ENCODE measurements at regions not wholly inside any gene's neighbourhood (a gene's known extent, or its start where the extent isn't known, plus 50 kb on each side); places are given as distances from the start of the nearest gene placed in this dataset.
"Not testable (repeated sequence)": the region's sequence is repeated elsewhere in the genome, so short reads cannot be mapped to it uniquely, and the experiment has no call there.

- ATAC-seq (no peak), DNase-seq (no peak)
- intact Hi-C loops (cut with micrococcal nuclease), result no loop called here
Observed at GRCh38 chr12:91506452-91506851, 323.8 kb upstream of the DCN start.

- DNase-seq (no peak), ATAC-seq (no peak)
- intact Hi-C loops (cut with micrococcal nuclease), result no loop called here
Observed at GRCh38 chr12:91505006-91505405, 322.4 kb upstream of the DCN start.

GRCh38 chr12:91502208-91502607, 319.6 kb upstream of the DCN start:
- ATAC-seq (no peak), DNase-seq (no peak)
- intact Hi-C loops (cut with micrococcal nuclease), result no loop called here

- intact Hi-C loops (cut with micrococcal nuclease), result no loop called here
Observed at GRCh38 chr12:91496337-91496736, 313.7 kb upstream of the DCN start.

GRCh38 chr12:91493308-91493707, 310.7 kb upstream of the DCN start:
- intact Hi-C loops (cut with micrococcal nuclease), result no loop called here
- no peak for ATAC-seq
- DNase-seq, result no peak

More at GRCh38 chr12:91496337-91496736, 313.7 kb upstream of the DCN start:
- ATAC-seq (no peak), DNase-seq (no peak)

GRCh38 chr12:91492648-91493047, 310.0 kb upstream of the DCN start:
- no peak for ATAC-seq
- intact Hi-C loops (cut with micrococcal nuclease), result no loop called here
- DNase-seq, result no peak

GRCh38 chr12:91490667-91491311, 308.2 kb upstream of the DCN start:
- intact Hi-C loops (cut with micrococcal nuclease), result no loop called here
- ATAC-seq, result no peak
- no peak for DNase-seq

GRCh38 chr12:91483471-91483985, 300.9 kb upstream of the DCN start:
- ATAC-seq (no peak), DNase-seq (no peak)
- intact Hi-C loops (cut with micrococcal nuclease), result no loop called here

- ATAC-seq (no peak), DNase-seq (no peak)
- intact Hi-C loops (cut with micrococcal nuclease), result no loop called here
Observed at GRCh38 chr12:91482231-91482630, 299.6 kb upstream of the DCN start.

GRCh38 chr12:91478500-91478899, 295.9 kb upstream of the DCN start:
- DNase-seq, result no peak
- intact Hi-C loops (cut with micrococcal nuclease), result no loop called here
- no peak for ATAC-seq

- DNase-seq, result no peak
- ATAC-seq, result no peak
- intact Hi-C loops (cut with micrococcal nuclease), result no loop called here
Observed at GRCh38 chr12:91467686-91468085, 285.1 kb upstream of the DCN start.

GRCh38 chr12:91461061-91461460, 278.4 kb upstream of the DCN start:
- intact Hi-C loops (cut with micrococcal nuclease), result no loop called here
- DNase-seq, result no peak
- no peak for ATAC-seq

GRCh38 chr12:91460469-91460868, 277.9 kb upstream of the DCN start:
- no peak for DNase-seq
- intact Hi-C loops (cut with micrococcal nuclease), result no loop called here
- no peak for ATAC-seq

GRCh38 chr12:91455321-91455720, 272.7 kb upstream of the DCN start:
- ATAC-seq, result no peak
- DNase-seq, result no peak
- intact Hi-C loops (cut with micrococcal nuclease), result no loop called here

- ATAC-seq (no peak), DNase-seq (no peak)
- intact Hi-C loops (cut with micrococcal nuclease), result no loop called here
Observed at GRCh38 chr12:91454179-91454578, 271.6 kb upstream of the DCN start.

GRCh38 chr12:91452464-91452863, 269.8 kb upstream of the DCN start:
- ATAC-seq; DNase-seq; intact Hi-C loops (cut with micrococcal nuclease): not testable (repeated sequence)

GRCh38 chr12:91441993-91442952, 259.7 kb upstream of the DCN start:
- intact Hi-C loops (cut with micrococcal nuclease), result no loop called here
- DNase-seq (no peak), ATAC-seq (no peak)

GRCh38 chr12:91441246-91441645, 258.6 kb upstream of the DCN start:
- ATAC-seq, result no peak
- no peak for DNase-seq
- intact Hi-C loops (cut with micrococcal nuclease), result no loop called here

- intact Hi-C loops (cut with micrococcal nuclease), result no loop called here
- no peak for DNase-seq
- ATAC-seq, result no peak
Observed at GRCh38 chr12:91434081-91434480, 251.5 kb upstream of the DCN start.

- DNase-seq (no peak), ATAC-seq (no peak)
- intact Hi-C loops (cut with micrococcal nuclease), result no loop called here
Observed at GRCh38 chr12:91432755-91433154, 250.1 kb upstream of the DCN start.
